NB4 (cell line): ENCODE measurements at regions not wholly inside any gene's neighbourhood (a gene's known extent, or its start where the extent isn't known, plus 50 kb on each side); places are given as distances from the start of the nearest gene placed in this dataset.

ENCODE experiments used
- CTCF ChIP-seq: IDR thresholded peaks from one replicate; pipeline ENCODE4 v1.5.1; 2012; ENCODE audit warnings: low read depth, low read length
- POLR2A ChIP-seq: IDR thresholded peaks from 2 replicates; pipeline ENCODE4 v1.6.1; 2011; ENCODE audit warnings: mild to moderate bottlenecking; ENCODE audit not compliant: insufficient read length; ENCODE audit errors: extremely low read depth

- TF ChIP-seq POLR2A (no peak), CTCF (no peak)
These were observed 1752.6 kb upstream of the C9orf72 start for GRCh38 chr9:29325894-29326293.
